HG03064 (cell line): ENCODE measurements at regions not wholly inside any gene's neighbourhood (a gene's known extent, or its start where the extent isn't known, plus 50 kb on each side); places are given as distances from the start of the nearest gene placed in this dataset.
"Not testable (repeated sequence)": the region's sequence is repeated elsewhere in the genome, so short reads cannot be mapped to it uniquely, and the experiment has no call there.

Experiments used
- ATAC-seq: cut with Tn5 transposase; IDR thresholded peaks from one replicate; pipeline ENCODE4 v1.9.1; 2021; ENCODE audit warnings: low read depth; ENCODE audit not compliant: unreplicated experiment

- not testable (repeated sequence) for ATAC-seq
Measured at GRCh38 chr1:79894129-79894528, 887.6 kb upstream of the ADGRL4 start.

- ATAC-seq: no peak
Measured at GRCh38 chr1:79887059-79887458, 880.5 kb upstream of the ADGRL4 start.

DNA sequence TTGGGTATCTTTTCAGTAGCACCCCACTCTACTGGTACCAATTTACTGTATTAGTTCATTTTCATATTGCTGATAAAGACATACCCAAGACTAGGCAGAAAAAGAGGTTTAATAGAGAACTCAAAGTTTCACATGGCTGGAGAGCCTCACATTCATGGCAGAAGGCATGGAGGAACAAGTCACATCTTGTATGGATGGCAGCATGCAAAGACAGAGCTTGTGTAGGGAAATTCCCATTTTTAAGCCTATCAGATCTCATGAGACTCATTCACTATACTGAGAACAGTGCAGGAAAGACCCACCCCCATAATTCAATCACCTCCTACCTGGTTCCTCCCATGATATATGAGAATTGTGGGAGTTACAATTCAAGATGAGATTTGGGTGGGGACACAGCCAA, 878.6 kb upstream of the ADGRL4 start:
- ATAC-seq: no peak

- no peak for ATAC-seq
Measured at GRCh38 chr1:79877086-79877485, 870.6 kb upstream of the ADGRL4 start.

DNA sequence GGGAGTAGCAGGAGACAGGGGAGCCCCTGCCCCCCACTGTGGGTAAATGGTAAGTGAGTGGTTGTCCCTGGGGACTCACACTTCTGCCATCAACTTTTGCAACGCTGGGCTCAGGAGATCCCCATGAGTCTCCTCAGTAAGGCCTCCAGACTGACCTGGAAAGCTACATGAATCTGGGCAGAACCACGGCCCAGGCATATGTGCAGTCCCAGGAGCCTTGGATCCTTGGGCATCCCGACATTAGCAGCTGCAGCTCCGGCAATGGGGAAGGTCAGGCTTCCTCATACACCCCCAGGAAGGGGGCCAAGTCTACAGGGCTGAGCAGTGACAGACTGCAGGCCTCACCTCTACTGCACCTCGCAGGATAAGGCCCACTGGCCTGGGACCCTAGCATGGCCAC, 868.7 kb upstream of the ADGRL4 start:
- no peak for ATAC-seq

DNA sequence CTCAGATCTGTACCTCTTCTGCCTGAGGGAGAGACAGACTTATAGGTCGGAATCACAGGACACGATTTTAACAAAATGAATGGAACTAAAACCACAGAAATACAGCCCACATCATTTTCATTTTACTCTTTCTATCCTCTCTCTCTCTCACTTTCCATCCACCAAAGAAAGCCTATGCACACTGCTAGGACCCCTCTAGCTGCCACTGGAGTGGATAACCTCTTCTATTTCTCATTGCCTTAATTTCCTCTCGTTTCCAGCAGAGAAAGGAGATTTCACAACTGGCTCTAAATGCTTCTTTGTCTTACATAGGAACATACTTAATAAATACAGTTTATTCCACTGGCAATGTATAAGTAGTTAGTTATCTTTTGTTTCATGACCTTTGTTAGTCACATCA, 867.8 kb upstream of the ADGRL4 start:
- no peak for ATAC-seq

DNA sequence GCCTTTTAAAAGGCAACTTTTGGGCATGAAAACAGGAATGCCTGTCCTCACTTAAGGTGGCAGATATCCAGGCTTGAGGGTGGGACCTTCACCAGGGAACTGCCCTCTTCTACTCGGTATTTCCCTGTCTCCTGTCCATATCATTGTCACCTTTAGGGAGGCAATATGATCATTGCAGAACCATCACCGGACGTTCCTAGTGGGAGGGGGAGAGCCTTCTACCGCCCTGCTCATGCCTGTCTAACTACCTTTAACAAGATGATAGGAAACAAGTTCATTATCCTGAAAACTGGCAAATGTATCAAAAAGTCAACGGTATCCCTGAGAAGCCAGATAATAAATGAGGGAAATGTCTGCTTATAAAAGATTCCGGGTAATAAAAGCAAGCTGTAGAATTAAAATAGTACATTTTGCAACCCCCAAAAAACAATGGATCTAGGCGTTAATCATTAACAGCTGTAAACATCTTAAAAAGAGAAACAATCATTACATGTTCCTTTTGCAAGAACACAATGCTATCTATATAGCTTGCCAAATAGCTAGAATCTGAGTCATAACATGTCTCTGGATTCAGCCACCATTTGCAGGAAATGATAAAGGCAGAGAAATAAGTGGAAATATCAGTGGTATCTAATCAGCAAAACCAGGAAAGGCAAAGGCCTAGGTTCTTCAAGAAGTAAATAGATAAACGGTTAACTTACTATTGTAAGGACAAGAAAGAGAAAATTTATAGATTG, 852.9 kb upstream of the ADGRL4 start:
- ATAC-seq: no peak

DNA sequence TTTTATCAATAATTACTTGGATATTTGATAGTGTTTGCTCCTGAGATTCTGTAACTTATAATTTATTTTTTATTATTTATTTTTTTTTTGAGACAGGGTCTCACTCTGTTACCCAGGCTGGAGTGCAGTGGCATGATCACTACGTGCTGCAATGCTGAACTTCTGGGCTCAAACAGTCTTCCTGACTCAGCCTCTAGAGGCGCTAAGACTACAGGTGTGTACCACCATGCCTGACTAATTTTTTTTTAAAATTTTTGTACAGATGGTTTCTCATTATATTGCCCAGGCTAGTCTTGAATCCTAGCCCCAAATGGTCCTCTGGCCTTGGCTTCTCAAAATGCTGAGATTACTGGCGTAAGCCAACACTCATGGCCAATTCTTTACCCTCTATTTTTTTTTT, 845.5 kb upstream of the ADGRL4 start:
- no peak for ATAC-seq

DNA sequence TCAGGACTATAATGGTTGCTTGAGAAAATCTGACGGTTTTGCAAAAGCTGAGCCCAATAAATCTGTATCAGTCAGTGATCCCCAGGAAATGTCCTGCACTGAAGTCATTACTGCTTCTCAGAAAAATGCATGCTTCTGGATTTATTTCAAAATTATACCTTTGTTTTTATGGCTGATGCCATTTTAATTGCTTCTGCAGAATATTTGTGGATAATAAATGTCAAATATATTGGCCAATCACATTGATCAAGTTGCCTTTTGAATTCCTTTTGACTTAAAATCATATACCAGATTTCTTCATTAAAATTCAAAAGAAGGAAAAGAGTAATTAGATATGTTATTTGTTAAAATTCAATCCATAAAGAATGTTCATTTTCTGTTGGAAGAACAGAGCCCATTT, 842.9 kb upstream of the ADGRL4 start:
- ATAC-seq: no peak

- ATAC-seq: no peak
Measured at GRCh38 chr1:79848316-79848715, 841.8 kb upstream of the ADGRL4 start.

- ATAC-seq: no peak
Measured at GRCh38 chr1:79847700-79848099, 841.2 kb upstream of the ADGRL4 start.

DNA sequence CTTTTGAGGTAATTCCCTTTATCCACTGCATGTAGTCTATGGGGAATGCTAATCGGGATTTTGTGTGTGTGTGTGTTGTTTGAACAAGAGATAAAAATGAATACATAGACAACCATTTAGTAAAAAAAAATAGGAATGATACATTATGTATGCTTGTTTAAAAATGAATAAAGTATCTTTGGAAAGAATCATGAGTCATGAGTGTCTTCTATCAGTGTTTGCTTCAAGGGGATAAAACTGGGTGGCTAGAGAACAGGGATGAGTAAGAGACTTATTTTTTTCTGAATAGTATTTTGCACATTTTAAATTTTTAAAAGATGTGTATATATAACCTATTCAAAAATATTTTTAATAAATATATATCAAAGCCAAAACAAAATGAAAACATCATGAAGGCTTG, 839.4 kb upstream of the ADGRL4 start:
- ATAC-seq: no peak

GRCh38 chr1:79842811-79843210, 836.3 kb upstream of the ADGRL4 start:
- no peak for ATAC-seq

GRCh38 chr1:79839882-79840281, 833.4 kb upstream of the ADGRL4 start:
- ATAC-seq: no peak

DNA sequence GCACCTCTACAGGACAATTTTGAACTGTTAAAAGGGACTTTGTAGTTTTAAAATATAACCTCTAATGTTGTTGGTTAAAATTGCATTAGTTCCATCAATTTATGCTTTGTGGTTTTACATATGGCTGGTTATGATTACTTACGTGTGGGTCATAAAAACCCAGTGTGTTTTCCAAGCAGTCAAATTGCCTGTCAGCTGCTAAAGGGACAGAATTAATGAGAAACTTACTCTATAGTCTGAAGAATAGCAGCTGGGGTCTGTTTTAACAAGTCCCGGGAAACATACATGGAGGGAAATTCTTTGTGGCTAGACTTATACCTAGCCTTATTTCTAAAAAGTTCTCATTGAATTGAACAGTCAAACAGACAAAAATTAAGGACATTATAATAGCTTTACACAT, 820.9 kb upstream of the ADGRL4 start:
- no peak for ATAC-seq

- no peak for ATAC-seq
Measured at GRCh38 chr1:79825551-79825950, 819.0 kb upstream of the ADGRL4 start.

- ATAC-seq: no peak
Measured at GRCh38 chr1:79822053-79822452, 815.5 kb upstream of the ADGRL4 start.

- no peak for ATAC-seq
Measured at GRCh38 chr1:79819140-79819539, 812.6 kb upstream of the ADGRL4 start.

DNA sequence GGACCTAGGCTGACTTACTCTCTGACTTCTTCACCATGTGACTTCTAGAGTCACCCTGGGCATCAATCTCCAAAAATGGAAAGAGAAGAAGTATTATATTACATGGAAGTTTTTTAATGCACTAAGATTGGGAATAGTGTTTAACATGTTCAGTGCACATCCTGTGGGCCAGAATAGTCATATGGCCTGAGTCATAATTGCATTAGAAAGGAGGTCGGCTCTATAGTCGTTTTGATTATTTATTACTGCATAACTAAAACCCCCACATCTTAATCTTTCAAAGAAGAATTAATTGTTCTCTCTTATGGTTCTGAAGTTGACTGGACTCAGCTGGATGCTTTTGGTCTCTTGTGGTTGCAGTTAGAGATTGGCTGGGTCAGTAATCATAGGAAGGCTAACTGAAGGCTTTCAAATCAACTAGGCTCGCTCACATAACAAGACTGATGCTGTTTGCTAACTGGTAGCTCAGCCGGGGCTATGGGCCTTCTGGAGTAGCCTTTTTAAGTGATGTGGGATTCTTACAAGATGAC, 810.6 kb upstream of the ADGRL4 start:
- ATAC-seq: no peak

- no peak for ATAC-seq
Measured at GRCh38 chr1:79815115-79815514, 808.6 kb upstream of the ADGRL4 start.

- ATAC-seq: no peak
Measured at GRCh38 chr1:79811173-79811572, 804.6 kb upstream of the ADGRL4 start.

DNA sequence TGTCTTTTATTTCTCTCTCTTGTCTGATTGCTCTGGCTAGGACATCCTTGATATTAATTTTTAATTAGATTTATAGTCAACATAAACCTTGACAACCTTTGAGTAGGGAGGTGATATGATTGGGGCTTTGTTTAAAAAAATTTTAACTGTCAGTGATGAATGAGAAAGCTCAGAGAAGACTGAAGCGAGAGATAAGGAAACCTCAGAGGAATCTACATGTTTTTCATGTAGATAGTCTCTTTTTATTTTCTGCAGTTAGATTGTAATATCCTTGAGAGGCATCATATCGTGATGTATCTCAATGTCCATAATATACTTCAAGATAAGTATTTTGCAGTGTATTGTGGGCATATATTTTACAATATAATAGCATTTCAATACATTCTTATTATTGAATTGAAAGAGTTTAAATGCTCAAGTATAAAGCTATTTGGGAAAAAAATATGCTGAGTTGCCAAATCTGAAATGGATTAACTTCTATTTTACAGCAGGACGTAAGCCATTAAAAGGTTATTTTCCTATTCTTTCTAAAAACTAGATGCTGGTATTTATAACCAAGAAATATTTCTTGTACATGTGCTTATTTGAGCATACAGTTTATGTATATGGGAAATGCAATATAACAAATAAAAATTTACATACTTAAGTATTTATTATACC, 802.4 kb upstream of the ADGRL4 start:
- no peak for ATAC-seq
